Stimulated activated effector memory CD8-positive, alpha-beta T cell treated with anti-CD3 and anti-CD28 coated beads, Interleukin-12 subunit alpha, Interleukin-12 subunit beta, amount 100 ng/mL, for 72 hours (primary cell): ENCODE measurements at regions not wholly inside any gene's neighbourhood (a gene's known extent, or its start where the extent isn't known, plus 50 kb on each side); places are given as distances from the start of the nearest gene placed in this dataset.
"Not testable (repeated sequence)": the region's sequence is repeated elsewhere in the genome, so short reads cannot be mapped to it uniquely, and the experiment has no call there.

Experiments used
- ATAC-seq: fragments of 150-1000 bp; cut with Tn5 transposase; 2 replicates; pipeline ENCODE4 v1.10.0; 2021
- DNase-seq, 2 donors: peaks; one replicate each; pipeline ENCODE4 v3.0.0; 2021 to 2022; ENCODE audit warnings: low spot score in 2 of 2
- H3K27ac Mint-ChIP-seq: one replicate; pipeline ENCODE4 v1.8.0; 2022; ENCODE audit warnings: mild to moderate bottlenecking, mixed read lengths
- H3K36me3 Mint-ChIP-seq: one replicate; pipeline ENCODE4 v1.8.0; 2022; ENCODE audit warnings: mild to moderate bottlenecking, mixed read lengths
- H3K4me1 Mint-ChIP-seq: one replicate; pipeline ENCODE4 v1.8.0; 2022; ENCODE audit warnings: mixed read lengths
- H3K4me3 Mint-ChIP-seq: one replicate; pipeline ENCODE4 v1.8.0; 2022; ENCODE audit warnings: mild to moderate bottlenecking, mixed read lengths
- H3K9me3 Mint-ChIP-seq: one replicate; pipeline ENCODE4 v1.8.0; 2022; ENCODE audit warnings: mixed read lengths

GRCh38 chr1:232164078-232164963 lies 465.6 kb downstream of the SIPA1L2 start:
- Mint-ChIP-seq H3K9me3 (no peaks in the 10 kb centered on the region), H3K4me1 (no peaks in the 10 kb centered on the region), H3K4me3 (no peak overlapping the region), H3K36me3 (no peaks in the 10 kb centered on the region), H3K27ac (no peak overlapping the region)
- DNase-seq: no peak
- ATAC-seq: no peak

- ATAC-seq (no peak), DNase-seq (no peak)
- Mint-ChIP-seq H3K4me3 (no peak overlapping the region), H3K36me3 (no peaks in the 10 kb centered on the region), H3K9me3 (no peaks in the 10 kb centered on the region), H3K4me1 (no peaks in the 10 kb centered on the region), H3K27ac (no peak overlapping the region)
Measured at GRCh38 chr1:232163533-232163932, 466.4 kb downstream of the SIPA1L2 start.

- H3K36me3 Mint-ChIP-seq: no peaks in the 10 kb centered on the region
- no peaks in the 10 kb centered on the region for H3K4me1 Mint-ChIP-seq
- no peak overlapping the region for H3K4me3 Mint-ChIP-seq
- DNase-seq (no peak), ATAC-seq (no peak)
- no peak overlapping the region for H3K27ac Mint-ChIP-seq
- no peaks in the 10 kb centered on the region for H3K9me3 Mint-ChIP-seq
Measured at GRCh38 chr1:232162001-232162400, 467.9 kb downstream of the SIPA1L2 start.

GRCh38 chr1:232158558-232158957 lies 471.4 kb downstream of the SIPA1L2 start:
- not testable (repeated sequence) for H3K27ac Mint-ChIP-seq, H3K36me3 Mint-ChIP-seq, H3K9me3 Mint-ChIP-seq, DNase-seq, H3K4me1 Mint-ChIP-seq, H3K4me3 Mint-ChIP-seq, ATAC-seq

GRCh38 chr1:232156070-232156469 lies 473.9 kb downstream of the SIPA1L2 start:
- H3K36me3 Mint-ChIP-seq, H3K4me1 Mint-ChIP-seq, H3K4me3 Mint-ChIP-seq, H3K9me3 Mint-ChIP-seq, H3K27ac Mint-ChIP-seq, DNase-seq, ATAC-seq: not testable (repeated sequence)

GRCh38 chr1:232153652-232154051 lies 476.3 kb downstream of the SIPA1L2 start:
- H3K4me3 Mint-ChIP-seq: no peak overlapping the region
- no peaks in the 10 kb centered on the region for H3K4me1 Mint-ChIP-seq
- H3K36me3 Mint-ChIP-seq: no peaks in the 10 kb centered on the region
- no peaks in the 10 kb centered on the region for H3K9me3 Mint-ChIP-seq
- DNase-seq: no peak
- ATAC-seq: no peak
- no peak overlapping the region for H3K27ac Mint-ChIP-seq

GRCh38 chr1:232150770-232151548 lies 479.0 kb downstream of the SIPA1L2 start:
- Mint-ChIP-seq H3K9me3 (no peaks in the 10 kb centered on the region), H3K27ac (no peak overlapping the region), H3K4me3 (no peak overlapping the region), H3K36me3 (no peaks in the 10 kb centered on the region), H3K4me1 (no peaks in the 10 kb centered on the region)
- ATAC-seq: no peak
- DNase-seq: no peak

- no peak for DNase-seq
Measured at GRCh38 chr1:232149287-232150201, 480.4 kb downstream of the SIPA1L2 start.

GRCh38 chr1:232147215-232147614 lies 482.7 kb downstream of the SIPA1L2 start:
- Mint-ChIP-seq H3K4me3 (no peak overlapping the region), H3K9me3 (no peaks in the 10 kb centered on the region), H3K4me1 (no peaks in the 10 kb centered on the region), H3K36me3 (no peaks in the 10 kb centered on the region), H3K27ac (no peak overlapping the region)
- no peak for ATAC-seq
- DNase-seq: no peak

More at GRCh38 chr1:232149287-232150201, 480.4 kb downstream of the SIPA1L2 start:
- ATAC-seq: no peak
- H3K36me3 Mint-ChIP-seq: no peaks in the 10 kb centered on the region
- no peaks in the 10 kb centered on the region for H3K4me1 Mint-ChIP-seq
- H3K27ac Mint-ChIP-seq: no peak overlapping the region
- no peaks in the 10 kb centered on the region for H3K9me3 Mint-ChIP-seq
- no peak overlapping the region for H3K4me3 Mint-ChIP-seq

GRCh38 chr1:232146514-232146913 lies 483.4 kb downstream of the SIPA1L2 start:
- Mint-ChIP-seq H3K9me3 (no peaks in the 10 kb centered on the region), H3K4me3 (no peak overlapping the region), H3K27ac (no peak overlapping the region), H3K4me1 (no peaks in the 10 kb centered on the region), H3K36me3 (no peaks in the 10 kb centered on the region)
- DNase-seq: no peak
- ATAC-seq: no peak

- no peak for DNase-seq
- peak; percentile 21 for ATAC-seq
- no peak overlapping the region for H3K27ac Mint-ChIP-seq
- H3K36me3 Mint-ChIP-seq: no peaks in the 10 kb centered on the region
- H3K4me3 Mint-ChIP-seq: no peak overlapping the region
- no peaks in the 10 kb centered on the region for H3K4me1 Mint-ChIP-seq
- H3K9me3 Mint-ChIP-seq: peaks cover 1% of the 10 kb centered on the region
Measured at GRCh38 chr1:232145768-232146167, 484.2 kb downstream of the SIPA1L2 start.

- Mint-ChIP-seq H3K4me3 (no peak overlapping the region), H3K9me3 (peaks cover 2% of the 10 kb centered on the region), H3K36me3 (no peaks in the 10 kb centered on the region), H3K4me1 (no peaks in the 10 kb centered on the region), H3K27ac (no peak overlapping the region)
- DNase-seq (no peak), ATAC-seq (no peak)
Measured at GRCh38 chr1:232144696-232145230, 485.2 kb downstream of the SIPA1L2 start.

GRCh38 chr1:232143315-232143886 lies 486.5 kb downstream of the SIPA1L2 start:
- H3K36me3 Mint-ChIP-seq: no peaks in the 10 kb centered on the region
- no peak for ATAC-seq
- peak overlapping the region; percentile 2 for H3K27ac Mint-ChIP-seq
- H3K4me3 Mint-ChIP-seq: no peak overlapping the region
- H3K4me1 Mint-ChIP-seq: no peaks in the 10 kb centered on the region
- no peak for DNase-seq
- peaks cover 2% of the 10 kb centered on the region for H3K9me3 Mint-ChIP-seq

- Mint-ChIP-seq H3K27ac (no peak overlapping the region), H3K4me1 (no peaks in the 10 kb centered on the region), H3K36me3 (no peaks in the 10 kb centered on the region), H3K9me3 (peaks cover 2% of the 10 kb centered on the region), H3K4me3 (no peak overlapping the region)
- ATAC-seq: no peak
- DNase-seq: no peak
Measured at GRCh38 chr1:232142403-232143314, 487.3 kb downstream of the SIPA1L2 start.
